ENCODE measurements at regions not wholly inside any gene's neighbourhood (a gene's known extent, or its start where the extent isn't known, plus 50 kb on each side); places are given as distances from the start of the nearest gene placed in this dataset.

DNA sequence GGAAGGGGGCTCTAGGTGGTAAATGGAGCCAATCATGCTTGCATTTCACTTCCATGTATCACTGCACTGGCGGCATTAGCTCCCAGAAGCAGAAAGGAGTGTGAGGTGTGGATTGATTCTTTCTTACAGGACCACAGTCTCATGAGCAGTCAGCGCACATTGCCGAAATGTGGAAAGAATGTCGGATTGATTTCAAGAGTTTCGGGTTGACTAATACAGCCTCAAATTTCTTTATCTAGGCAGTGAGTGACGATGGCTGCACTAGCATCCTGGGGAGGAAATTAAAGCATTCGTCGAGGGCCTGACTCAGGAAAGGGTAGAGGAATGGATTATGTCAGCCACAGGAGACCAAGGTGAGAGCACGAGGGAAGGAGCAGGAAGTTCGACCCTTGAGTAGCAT lies 222.8 kb upstream of the CDYL start:
- no peak for ATAC-seq

DNA sequence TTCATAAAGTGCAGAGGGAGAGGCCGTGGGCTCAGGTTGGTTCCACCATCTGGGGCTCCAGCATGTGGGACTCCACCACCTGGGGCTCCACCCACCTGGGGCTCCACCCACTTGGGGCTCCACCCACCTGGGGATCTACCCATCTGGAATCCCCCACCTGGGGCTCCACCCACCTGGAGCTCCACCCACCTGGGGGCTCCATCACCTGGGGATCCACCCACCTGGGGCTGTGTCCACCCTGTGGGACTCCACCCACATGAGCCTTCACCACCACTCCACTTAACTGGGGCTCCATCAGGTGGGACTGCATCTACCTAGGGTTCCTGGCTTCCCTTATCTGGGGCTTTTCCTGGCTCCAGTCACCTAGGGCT lies 226.0 kb upstream of the CDYL start:
- ATAC-seq: peak; percentile 15

DNA sequence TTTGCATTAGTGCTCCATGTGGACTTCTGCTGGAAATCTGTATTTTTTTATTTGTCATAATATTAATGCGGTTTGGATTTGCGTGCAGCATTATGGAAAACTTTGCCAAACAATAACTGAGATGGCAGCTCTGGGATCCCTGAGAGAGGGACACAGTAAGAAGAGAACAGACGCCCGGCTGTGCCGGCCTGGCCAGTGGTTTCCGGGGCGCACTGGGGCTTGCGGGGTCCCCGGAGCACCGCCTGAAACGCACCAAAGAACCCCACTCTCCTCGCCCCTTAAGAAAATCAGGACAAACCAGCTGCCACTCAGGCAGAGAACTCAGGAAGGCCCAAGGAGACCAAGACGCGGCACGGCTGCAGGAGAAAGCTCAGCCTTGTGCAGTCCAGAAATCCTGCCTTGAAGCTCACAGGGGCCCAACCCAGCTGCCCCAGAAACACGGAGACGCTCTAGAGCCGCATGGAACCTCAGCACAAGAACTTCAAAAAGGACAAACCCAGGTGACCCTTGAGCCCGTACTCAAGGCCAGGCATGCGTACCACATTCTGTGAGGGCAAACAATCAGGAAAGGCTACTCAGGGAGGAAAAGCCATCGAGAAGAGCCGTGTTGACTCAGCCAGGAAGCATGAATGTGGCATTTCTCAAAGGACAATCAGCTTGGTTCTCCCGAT lies 226.5 kb upstream of the CDYL start:
- ATAC-seq: no peak

DNA sequence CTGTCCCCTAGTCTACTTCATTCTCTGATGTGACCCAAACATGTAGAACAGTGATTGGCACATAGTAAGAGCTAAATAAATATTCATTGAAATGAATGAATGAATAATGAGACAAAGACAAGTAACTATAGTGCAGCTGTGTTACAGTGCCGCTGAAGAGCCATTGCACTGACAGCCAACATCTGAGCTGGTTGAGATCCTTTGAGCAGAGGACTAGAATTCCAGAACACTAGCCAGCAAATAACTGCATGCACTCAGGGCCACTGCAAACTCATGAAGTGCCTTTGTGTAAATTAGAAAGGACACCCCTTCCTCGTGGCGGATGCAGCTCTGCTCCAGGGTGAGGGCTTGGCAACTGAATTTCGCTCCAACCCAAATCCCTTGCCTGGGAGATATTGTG lies 230.3 kb upstream of the CDYL start:
- ATAC-seq: no peak

DNA sequence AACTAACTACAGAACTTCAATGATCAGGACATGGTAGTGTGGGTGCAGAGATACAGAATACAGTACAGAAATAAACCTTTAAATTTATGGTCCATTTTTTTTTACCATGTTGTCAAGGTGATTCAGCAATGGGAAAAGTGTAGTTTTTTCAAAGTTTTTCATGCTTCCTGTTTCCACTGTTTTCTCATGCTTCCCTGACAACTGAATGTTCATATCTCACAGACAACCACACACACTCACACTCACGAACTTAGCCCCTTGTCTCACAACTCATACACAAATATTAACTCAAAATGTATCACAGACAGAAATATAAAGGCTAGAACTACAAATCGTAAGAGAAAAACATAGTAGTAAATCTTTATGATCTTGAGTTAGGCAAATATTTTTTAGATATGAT lies 232.6 kb upstream of the CDYL start:
- ATAC-seq: no peak

DNA sequence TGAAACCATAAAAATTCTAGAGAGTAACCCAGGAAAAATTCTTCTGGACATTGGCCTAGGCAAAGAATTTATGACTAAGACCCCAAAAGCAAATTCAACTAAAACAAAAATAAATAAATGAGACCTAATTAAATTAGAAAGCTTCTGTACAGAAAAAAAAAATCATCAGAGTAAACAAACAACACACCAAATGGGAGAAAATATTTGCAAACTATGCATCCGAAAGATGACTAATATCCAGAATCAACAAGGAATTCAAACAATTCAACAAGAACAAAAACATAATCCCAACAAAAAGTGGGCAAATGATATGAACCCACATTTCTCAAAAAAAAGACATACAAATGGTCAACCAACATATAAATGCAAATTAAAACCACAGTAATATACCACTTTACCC lies 242.6 kb upstream of the CDYL start:
- ATAC-seq: no peak

DNA sequence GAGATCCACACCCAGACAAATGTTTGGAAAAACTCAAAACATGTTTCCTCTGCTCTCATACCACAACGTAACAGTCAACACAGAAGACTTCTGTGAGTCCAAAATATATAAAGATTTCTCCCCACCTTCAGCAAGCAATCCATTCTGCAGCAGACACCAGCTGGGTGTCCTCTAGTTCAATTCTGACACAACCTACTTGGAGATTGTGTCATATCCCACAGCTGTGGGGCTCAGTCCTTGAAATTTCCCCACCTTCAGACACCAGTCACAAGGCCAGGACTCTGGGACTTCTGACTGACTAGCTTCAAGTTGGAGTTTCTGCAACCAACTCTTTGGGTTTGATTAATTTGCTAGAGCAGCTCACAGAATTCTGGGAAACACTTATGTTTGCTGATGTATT lies 244.8 kb upstream of the CDYL start:
- no peak for ATAC-seq

DNA sequence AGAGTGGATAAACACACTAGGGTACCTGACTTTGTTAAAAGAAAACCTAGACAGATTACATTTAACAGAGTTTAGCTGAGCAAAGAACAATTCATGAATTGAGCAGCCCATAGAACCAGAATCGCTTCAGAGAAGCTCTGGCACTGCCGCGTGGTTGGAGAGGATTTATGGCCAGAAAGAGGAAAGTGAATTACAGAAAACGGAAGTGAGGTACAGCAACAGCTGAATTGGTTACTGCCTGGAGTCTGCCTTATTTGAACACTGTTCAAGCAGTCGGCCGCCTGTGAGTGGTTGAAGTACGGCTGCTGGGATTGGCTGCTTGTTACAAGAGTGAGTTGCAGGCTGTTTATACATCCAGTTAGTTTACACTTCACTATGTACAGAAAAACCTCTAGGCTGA lies 253.8 kb upstream of the CDYL start:
- no peak for ATAC-seq

DNA sequence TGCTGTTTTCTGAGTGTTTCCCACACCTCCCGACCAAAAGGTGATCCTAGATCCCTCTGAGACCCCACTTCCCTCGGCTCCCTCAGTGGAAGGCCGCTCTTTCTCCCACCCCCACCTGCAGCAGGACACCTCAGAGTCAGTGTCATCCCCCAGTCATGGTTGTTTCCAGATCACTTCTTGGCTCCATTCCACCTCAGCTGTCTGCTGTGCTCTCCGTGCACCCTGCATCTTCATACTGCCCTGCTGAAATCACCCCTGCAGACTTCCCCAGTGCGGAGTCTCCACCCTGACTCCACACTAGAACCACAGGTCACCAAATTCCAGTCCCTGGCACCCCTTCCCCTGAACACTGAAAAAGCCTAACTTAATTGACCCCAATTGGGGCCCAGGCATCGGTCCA lies 255.1 kb upstream of the CDYL start:
- no peak for ATAC-seq

DNA sequence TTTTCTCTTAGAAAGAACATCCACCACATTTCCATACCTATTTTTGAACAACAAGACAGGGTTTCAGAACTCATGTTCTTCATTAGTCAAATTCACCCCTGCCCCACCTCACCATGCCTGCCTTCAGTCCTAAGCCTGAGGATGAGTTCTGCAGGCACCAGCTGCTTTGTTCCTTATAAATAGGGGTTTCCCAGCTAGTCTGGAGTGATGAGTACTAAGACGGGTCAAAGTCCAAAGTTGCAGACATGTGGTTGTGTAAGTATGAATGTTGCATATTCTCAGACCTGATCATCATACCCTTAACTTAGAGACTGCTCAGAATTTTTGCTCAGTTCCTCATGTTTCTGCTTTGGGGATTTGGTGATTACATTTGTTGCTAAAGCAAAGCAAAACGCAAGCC lies 257.7 kb upstream of the CDYL start:
- no peak for ATAC-seq

DNA sequence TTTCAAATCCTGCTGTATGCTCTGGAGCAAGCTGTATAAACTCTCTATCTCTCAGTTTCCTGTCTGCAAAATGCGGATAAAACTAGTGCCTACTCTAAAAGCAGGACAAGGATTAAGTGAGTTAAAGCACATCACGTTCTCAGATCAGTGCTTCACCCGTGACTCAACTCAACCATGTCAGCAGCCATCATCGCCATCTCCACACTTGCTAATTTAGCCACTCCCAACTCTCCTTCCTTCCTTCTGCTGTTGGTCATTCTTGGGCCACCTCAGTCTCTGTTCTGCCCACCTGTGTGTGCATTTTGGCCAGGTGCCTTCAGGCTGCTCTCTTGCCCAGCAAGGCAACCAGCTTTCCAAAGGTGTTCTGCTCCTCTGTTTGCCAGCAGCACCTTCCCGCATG lies 260.0 kb upstream of the CDYL start:
- ATAC-seq: peak; percentile 52

DNA sequence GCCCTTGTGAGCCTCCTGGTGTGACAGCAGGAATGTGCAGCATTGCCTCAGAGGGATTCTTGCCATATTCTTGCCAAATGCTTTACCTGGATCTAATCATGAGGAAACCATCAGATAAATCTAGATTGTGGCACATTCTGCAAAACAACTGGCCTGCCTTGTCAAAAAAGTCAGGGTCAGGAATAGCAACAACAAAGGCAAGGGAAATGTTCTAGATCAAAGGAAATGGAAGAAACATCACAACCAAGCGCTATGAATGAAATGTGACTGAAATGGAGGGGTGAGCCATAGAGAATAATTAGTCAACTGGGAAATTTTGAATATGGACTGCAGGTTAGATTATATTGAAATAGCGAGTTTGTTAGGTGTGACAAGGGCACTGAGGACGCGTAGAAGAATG lies 262.6 kb upstream of the CDYL start:
- no peak for ATAC-seq

DNA sequence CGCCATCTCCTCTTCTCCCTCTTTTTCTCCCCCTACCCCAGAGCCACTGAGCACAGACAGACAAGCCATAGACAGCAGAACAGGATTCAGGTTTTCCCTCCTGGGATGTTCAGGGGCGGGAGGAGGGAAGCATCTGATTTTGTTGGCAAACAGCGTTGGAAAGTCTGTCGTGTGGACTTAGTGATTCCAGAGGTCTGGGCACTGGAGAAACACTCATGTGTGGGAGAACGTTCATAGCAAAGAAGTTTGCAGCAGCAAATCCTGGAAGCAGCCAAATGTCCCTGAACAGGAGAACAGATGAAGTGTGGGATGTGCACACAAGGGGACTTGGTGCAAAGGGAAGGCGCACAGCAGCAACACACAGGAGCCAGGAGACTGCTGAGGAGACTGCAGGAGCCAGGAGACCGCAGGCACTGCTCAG lies 264.1 kb upstream of the CDYL start:
- ATAC-seq: no peak

DNA sequence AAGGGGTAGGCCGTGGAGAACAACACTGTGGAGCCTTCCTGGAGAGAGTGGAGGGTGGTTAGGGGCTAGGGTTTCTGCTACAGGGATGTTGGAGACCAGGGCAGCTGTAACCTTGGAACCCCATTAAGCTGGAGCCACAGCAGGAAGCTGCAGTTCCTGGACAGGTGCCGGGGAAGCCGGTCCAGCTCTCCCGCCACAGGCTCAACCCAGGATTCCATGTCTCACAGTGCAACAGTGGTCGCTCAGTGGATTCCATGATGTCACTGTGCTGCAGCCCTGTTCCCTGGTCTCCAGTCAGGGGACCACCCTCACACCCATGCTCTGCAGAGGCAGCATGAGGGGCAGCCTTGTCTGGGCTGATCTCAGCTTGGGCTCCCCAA lies 264.6 kb upstream of the CDYL start:
- no peak for ATAC-seq

DNA sequence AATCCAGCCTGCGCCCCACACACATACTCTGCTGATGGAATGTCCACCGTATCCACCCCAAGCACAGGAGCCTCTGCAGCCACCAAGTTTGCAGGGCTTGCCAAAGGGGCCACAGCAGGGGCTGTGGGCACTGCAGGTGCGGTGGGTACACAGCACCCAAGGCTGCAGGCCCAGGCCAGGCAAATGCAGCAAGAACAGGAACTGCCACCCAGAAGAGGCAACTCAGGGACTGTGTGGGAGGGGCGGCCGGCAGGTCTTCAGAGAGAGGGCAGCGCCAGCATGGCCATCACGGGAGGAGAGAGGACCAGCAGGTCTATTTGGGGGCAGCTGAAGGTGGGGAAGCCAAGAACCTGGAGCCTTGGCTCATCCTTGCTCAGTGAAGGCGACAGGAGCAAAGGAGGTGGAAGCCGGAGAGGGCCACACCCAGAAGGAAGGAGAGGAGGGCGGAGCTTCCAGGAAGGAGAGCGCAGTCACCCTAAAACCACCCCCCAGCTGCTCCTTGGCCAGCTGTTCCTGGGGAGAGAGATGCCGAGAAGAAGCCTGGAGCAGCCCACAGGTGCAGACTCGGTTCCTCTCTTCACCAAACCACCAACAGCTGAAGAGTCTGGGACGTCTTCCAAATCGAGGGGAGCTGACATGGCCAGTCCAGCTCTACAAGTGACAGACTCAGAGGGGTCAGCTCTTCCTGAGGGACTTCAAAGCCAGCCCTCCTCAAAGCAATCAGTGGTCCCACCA lies 265.1 kb upstream of the CDYL start:
- ATAC-seq: no peak

DNA sequence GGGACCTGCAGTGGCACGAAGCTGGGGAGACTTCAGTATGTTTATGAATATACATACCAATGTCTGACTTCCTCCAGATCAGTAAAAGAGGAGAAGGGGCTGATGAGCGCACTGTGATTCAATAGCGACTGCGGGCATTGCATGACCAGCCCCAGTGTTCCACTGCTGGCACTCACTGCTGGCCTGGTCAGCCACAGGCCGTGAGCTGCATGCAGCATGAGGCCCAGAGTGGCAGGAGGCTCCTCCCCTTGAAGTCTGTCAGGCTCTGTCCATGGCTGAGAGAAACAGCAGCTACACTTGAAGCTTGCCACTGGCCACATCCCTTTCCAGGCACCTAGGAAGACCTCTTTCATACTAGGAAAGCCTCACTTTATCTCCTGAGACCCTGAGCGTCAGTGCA lies 265.9 kb upstream of the CDYL start:
- no peak for ATAC-seq

DNA sequence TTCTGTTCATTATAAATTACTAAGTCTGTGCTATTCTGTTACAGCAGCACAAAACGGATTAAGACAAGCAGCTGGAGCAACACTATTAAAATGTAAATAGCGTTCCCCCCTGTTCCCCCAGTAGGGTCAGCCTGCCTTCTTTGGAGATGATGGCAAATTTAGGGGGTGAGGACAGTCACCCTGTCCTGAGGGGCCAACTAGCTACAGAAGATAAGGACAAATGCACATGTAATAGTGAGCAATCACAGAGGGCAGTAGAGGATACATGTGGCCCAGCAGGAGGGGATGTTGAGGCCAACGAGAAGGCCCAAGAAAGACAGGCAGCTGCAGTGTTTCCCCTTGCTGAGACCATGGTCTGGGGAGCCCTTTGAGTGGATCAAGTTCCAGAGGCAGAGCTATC lies 266.7 kb upstream of the CDYL start:
- ATAC-seq: no peak

DNA sequence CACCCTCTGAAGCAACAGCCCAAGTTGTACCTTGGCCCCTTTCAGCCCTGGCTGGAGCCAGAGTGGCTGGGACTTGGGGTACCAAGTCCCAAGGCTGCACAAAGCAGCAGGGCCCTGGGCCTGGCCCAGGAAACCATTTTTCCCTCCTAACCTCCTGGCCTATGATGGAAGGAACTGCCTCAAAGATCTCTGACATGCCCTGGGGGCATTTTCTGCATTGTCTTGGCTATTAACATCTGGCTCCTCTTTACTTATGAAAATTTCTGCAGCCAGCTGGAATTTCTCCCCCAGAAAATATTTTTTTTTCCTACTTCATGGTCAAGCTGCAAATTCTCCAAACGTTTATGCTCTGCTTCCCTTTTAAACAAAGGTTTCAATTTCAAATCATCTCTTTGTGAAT lies 269.4 kb upstream of the CDYL start:
- no peak for ATAC-seq

DNA sequence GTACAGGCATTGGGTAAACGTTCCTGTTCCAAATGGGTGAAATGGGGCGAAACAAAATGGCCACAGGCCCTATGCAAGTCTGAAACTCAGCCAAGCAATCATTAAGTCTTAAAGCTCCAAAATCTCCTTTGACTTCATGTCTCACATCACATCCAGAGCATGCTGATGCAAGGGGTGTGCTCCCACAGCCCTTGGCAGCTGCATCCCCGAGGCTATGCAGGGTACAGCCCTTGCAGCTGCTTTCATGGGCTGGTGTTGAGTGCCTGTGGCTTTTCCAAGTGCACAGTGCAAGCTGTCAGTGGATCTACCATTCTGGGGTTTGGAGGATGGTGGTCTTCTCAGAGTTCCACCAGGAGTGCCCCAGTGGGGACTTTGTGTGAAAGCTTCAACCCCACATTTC lies 270.0 kb upstream of the CDYL start:
- no peak for ATAC-seq

DNA sequence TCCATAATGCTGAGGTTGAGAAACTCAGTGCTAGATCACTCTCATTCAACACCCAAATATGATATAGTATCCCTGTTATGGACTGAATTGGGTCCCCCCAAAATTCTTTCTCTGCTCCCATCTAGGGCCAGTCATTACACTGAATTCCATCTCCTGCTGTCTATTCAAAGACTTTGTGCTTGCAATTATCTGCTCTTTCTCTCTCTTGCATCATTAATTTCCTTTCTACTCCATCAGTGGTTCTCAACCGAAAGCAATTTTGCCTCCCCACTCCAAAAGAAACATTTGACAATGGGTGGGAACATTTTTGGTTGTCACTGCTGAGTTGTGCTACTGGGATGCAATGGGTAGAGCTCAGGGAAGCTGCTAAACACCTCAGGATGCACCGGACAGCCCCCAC lies 271.5 kb upstream of the CDYL start:
- no peak for ATAC-seq

DNA sequence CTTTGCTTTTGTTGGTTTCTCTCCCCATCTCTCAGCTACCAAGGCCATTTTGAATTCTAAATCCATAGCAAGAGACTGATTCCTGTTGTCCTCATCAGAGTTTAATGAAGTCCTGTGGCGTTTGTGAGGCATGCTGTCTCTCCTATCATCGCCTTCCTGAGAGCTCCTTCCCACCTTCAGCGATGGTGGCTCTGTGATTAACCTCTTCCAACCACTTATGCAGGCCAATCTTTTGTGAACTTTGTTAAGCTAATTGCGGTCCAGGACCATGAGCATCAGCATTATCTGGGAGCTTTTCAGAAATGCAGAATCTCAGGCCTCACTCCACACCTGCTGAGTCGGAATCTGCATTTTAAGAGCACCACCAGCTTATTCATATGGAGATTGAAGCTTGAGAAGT lies 272.5 kb upstream of the CDYL start:
- no peak for ATAC-seq

DNA sequence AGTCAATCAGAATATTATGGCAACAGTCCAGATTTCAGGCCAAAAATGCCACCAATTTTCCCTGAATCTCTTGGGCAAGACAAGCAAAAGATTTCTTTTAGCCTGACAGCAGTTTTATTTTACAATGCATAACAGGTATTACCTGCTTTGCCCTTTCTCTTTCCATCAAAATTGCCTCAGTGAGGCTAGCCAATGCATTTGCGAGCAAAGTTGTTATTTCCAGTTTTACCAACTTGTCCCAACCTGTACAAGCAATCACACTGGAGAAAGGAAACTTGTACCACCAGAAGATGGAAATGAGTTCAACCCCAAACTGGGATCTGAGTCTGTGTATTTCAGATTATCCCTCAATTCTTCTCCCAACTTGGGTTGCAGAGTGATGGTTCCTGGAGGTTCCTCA lies 279.9 kb upstream of the CDYL start:
- peak; percentile 73 for ATAC-seq

DNA sequence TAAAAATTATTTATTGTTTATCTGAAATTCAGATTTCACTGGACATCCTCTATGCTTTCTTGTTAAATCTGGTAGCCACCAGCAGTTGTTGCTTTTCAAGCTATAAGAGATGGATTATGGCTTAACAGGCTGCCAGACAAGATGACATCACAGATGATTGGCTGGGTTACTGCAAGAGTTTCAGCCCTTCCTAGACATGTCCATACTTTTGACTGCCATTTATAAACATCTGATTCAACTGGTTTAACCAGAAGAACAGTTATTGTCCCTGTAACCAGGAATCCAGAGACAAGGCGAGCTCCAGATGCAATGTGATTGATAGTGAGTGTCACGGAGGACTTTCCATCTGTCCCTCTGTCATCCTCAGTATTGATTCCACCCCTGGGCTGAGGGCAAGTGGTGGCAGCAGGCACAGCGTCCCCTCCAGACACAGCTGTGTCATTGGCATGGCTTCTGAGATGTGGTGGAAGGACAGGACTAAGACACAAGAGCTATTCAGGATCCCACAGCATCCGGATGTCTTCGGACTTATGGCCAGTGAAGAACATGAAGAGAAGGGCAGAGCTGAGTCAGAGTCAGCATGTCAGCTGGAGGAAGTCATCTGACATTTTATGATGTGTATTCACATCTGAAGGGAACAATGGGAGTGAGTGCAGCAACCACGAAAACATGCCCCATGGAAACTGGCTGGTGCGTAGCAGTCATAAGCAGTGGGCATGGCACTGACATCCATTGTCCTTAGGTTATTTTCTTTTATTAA lies 284.5 kb upstream of the CDYL start:
- peak; percentile 88 for ATAC-seq

DNA sequence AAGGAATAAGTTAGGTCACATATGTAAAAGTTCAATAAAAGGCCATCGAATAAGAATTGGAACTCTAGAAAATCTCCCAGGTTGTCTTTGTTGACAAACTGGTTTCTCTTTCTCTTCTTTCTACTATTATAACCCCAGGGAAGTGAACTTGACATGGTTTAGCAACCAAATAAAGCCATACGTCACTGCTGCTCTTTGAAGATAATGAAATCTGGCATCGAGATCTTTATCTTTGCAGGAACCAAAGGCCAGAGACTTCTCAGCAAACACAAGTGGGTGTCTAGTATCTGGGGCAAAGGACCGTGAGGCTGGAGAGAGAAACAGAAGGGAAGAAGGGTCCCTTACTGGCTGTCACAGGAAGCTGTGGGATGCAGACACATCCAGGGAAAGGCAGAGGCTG lies 286.7 kb upstream of the CDYL start:
- no peak for ATAC-seq

Measured in esophagus mucosa (tissue), 1 donor.